ENCODE measurements at regions not wholly inside any gene's neighbourhood (a gene's known extent, or its start where the extent isn't known, plus 50 kb on each side); places are given as distances from the start of the nearest gene placed in this dataset. TPM values are rescaled to one million over a fixed set of nuclear protein-coding genes. Genes with fewer than 3 reads are reported as not detected.
"Not testable (repeated sequence)": the region's sequence is repeated elsewhere in the genome, so short reads cannot be mapped to it uniquely, and the experiment has no call there.

DNA sequence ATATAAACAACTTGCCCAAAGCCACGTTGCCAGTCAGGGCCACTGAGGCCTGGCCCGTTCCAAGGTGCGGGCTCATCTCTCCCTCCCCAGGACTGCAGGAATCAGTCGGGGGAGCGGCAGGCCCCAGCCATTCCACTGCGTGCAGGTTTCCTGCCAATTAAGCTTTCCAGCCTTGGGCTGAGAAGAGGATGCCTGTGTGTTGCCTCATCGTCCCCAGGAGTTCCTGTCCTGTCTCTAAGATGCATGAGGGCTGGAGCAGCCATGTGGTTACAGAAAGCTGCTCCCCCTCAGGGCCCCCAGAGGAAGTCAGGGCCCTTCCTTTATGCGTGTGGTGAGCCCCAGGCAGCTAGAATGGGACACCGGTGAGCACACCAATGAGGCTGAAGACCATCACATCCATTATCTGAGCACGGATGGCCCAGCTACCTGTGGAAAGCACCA, 57.7 kb upstream of the METTL9 start:
- H3K36me3 Mint-ChIP-seq; H3K27me3 Mint-ChIP-seq; DNase-seq (ENCODE audit: extremely low spot score, unreplicated experiment); H3K4me3 Mint-ChIP-seq; H3K27ac Mint-ChIP-seq; H3K9me3 Mint-ChIP-seq; H3K4me1 Mint-ChIP-seq (ENCODE audit: unreplicated experiment): not testable (repeated sequence)

DNA sequence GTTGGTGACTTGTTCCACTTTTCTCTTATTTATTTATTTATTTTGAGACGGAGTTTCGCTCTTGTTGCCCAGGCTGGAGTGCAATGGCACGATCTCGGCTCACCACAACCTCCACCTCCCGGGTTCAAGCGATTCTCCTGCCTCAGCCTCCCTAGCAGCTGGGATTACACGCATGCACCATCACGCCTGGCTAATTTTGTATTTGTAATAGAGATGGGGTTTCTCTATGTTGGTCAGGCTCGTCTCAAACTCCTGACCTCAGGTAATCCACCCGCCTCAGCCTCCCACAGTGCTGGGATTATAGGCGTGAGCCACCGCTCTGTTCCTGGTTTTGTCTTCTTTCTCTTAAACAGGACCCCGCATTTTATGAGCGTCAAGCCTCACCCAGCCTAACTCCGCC, 57.3 kb upstream of the METTL9 start:
- H3K27ac Mint-ChIP-seq; H3K4me1 Mint-ChIP-seq (ENCODE audit: unreplicated experiment); H3K4me3 Mint-ChIP-seq; H3K27me3 Mint-ChIP-seq; H3K9me3 Mint-ChIP-seq; DNase-seq (ENCODE audit: extremely low spot score, unreplicated experiment); H3K36me3 Mint-ChIP-seq: not testable (repeated sequence)

DNA sequence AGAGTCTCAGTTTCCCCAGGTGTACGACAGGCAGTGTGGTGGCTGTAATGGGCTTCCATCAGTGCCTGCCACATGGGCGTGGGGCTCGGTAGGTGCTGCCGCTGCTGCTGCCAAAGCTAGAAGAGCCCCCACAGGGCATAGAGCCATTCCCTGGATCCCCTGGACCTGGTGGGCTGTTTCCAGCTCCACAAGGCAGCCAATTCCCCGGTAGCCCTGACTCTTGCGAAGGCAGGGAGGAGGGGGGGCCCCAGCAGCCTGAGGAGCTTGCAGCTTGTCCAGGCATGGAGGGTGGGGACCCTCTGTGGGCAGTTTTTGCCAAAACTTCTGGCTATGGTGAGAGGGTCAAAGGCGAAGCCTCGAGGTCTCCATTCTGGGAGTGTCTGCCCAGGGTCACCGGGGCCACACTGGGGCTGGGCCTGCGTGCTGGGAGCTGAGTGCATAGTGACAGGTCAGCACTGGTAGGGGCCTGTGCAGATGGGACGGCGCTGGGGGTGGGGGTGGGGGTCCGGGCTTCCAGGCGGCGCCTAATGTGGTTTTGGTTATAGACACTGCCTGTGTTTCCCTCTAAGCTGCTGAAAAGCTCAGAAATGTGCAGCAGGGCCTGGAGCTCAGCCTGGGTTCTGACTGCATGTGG, 56.8 kb upstream of the METTL9 start:
- H3K27ac Mint-ChIP-seq; H3K36me3 Mint-ChIP-seq; H3K9me3 Mint-ChIP-seq; H3K27me3 Mint-ChIP-seq; DNase-seq (ENCODE audit: extremely low spot score, unreplicated experiment); H3K4me1 Mint-ChIP-seq (ENCODE audit: unreplicated experiment); H3K4me3 Mint-ChIP-seq: not testable (repeated sequence)

DNA sequence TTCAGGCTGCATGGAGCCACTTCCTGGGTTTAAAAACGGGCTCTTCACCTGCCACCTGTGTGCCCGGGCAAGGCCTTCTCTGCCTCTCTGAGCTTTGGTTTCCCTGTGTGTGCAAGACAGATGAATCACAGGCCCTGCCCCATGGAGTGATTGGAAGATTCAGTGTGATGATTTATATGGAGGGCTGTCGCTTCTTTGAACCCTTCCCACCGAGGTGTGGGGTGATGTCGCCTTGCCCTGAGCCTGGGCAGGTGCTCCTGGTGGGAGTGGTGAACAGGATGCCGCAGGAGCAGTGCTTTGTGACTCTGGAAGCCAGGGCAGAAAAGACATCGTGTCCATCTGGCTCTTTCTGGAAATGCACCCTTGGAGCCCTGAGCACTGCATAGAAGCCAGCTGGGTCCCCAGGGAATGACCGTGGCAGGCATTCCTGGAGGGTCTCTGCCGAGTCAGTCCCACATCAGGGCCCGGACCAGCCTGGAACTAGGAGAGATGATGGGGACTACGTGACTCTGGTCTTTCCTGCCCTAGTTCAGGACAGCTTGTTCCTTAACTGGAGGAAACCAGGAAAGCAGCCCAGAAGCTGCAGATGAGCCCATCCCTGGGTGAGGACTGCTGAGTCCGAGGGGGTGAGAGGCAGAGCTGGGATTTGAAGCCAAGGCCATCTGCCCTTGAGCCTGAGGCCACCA, 56.1 kb upstream of the METTL9 start:
- not testable (repeated sequence) for H3K9me3 Mint-ChIP-seq; H3K4me3 Mint-ChIP-seq; H3K27me3 Mint-ChIP-seq; DNase-seq (ENCODE audit: extremely low spot score, unreplicated experiment); H3K36me3 Mint-ChIP-seq; H3K27ac Mint-ChIP-seq; H3K4me1 Mint-ChIP-seq (ENCODE audit: unreplicated experiment)

DNA sequence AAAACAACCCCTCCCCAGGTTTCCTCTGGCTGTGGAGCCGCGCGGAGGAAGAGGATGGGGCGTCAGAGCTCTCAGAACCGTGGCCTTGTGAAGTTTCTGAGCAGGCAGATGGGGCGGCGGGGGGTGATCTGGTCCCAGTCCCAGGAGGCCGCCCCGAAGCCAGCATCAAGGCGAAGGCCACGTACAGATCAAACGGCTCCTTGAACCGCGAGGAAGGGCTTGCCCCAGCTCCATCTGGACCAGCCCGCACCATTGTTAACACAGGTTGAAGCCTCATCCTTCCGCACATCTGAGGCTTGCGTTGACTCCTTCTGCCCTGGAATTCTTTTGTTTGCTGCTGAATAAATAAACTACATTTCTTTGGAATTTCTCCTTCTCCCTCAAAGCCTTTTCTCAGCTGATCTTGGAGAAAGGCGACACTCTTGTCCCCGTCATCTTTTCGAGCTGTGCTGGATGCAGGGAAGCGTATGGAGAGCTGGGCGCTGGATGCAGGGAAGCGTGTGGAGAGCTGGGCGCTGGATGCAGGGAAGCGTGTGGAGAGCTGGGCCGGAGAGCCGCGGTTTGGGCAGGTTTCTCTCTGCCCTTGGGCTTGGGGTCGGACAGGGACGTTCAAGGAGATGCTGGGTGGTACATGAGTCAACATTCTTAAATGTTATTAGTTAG, 53.6 kb upstream of the METTL9 start:
- H3K36me3 Mint-ChIP-seq; H3K4me1 Mint-ChIP-seq (ENCODE audit: unreplicated experiment); H3K9me3 Mint-ChIP-seq; H3K27me3 Mint-ChIP-seq; H3K4me3 Mint-ChIP-seq; DNase-seq (ENCODE audit: extremely low spot score, unreplicated experiment); H3K27ac Mint-ChIP-seq: not testable (repeated sequence)

DNA sequence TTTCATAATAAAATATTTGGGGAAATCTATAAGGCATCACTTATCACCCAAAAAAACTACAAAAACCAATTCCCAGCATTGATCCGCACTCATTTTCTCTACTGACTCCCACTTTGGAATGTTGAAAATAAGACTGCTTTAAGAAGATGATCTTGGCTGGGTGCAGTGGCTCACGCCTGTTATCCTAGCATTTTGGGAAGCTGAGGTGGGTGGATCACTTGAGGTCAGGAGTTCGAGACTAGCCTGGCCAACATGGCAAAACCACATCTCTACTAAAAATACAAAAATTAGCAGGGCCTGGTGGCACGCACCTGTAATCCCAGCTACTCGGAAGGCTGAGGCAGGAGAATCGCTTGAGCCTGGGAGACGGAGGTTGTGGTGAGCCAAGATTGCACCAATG, 50.0 kb upstream of the METTL9 start:
- H3K4me1 Mint-ChIP-seq (ENCODE audit: unreplicated experiment); DNase-seq (ENCODE audit: extremely low spot score, unreplicated experiment); H3K9me3 Mint-ChIP-seq; H3K27me3 Mint-ChIP-seq; H3K4me3 Mint-ChIP-seq; H3K27ac Mint-ChIP-seq; H3K36me3 Mint-ChIP-seq: not testable (repeated sequence)

Small RNA genes in the stretch of these regions (microRNA-seq; reads per million reads assigned to microRNA genes)
- gene MIR3680-1 = not detected

All from type B pancreatic cell (in vitro differentiated cells).